OCI-LY1 (cell line): ENCODE measurements at regions not wholly inside any gene's neighbourhood (a gene's known extent, or its start where the extent isn't known, plus 50 kb on each side); places are given as distances from the start of the nearest gene placed in this dataset.

ENCODE experiments used
- H2AFZ ChIP-seq: fragments of 200-600 bp; sonication (generic), shearing (Covaris generic); 2 replicates; pipeline ENCODE4 v1.6.0; 2014; ENCODE audit warnings: antibody characterized with exemption, mild to moderate bottlenecking, low read length
- H3F3A ChIP-seq: fragments of 200-600 bp; sonication (generic), shearing (Covaris generic); 2 replicates; pipeline ENCODE4 v1.6.0; 2014; ENCODE audit warnings: mild to moderate bottlenecking, antibody characterized with exemption, low read length, moderate library complexity; ENCODE audit not compliant: insufficient read depth
- H3K27ac ChIP-seq: fragments of 200-600 bp; sonication (generic); 2 replicates; pipeline ENCODE4 v1.5.1; 2014; ENCODE audit warnings: low read length, mixed run types, mild to moderate bottlenecking, low read depth; ENCODE audit not compliant: poor library complexity, severe bottlenecking
- H3K27me3 ChIP-seq: fragments of 200-600 bp; sonication (generic); 2 replicates; pipeline ENCODE4 v1.6.0; 2014; ENCODE audit warnings: antibody characterized with exemption, mild to moderate bottlenecking, low read length, moderate library complexity; ENCODE audit not compliant: insufficient read depth
- H3K36me3 ChIP-seq: fragments of 200-600 bp; sonication (generic); 2 replicates; pipeline ENCODE4 v1.6.1; 2014; ENCODE audit warnings: mild to moderate bottlenecking, antibody characterized with exemption, low read length, moderate library complexity, mixed read lengths; ENCODE audit not compliant: insufficient read depth
- H3K4me1 ChIP-seq: fragments of 200-600 bp; sonication (generic); 2 replicates; pipeline ENCODE4 v1.5.1; 2014; ENCODE audit warnings: mild to moderate bottlenecking, low read length, moderate library complexity; ENCODE audit not compliant: insufficient read depth, severe bottlenecking
- H3K4me2 ChIP-seq: fragments of 200-600 bp; sonication (generic), shearing (Covaris generic); 2 replicates; pipeline ENCODE4 v1.6.1; 2014; ENCODE audit warnings: low read length
- H3K4me3 ChIP-seq: fragments of 200-600 bp; sonication (generic); 2 replicates; pipeline ENCODE4 v1.5.1; 2014; ENCODE audit warnings: low read length, low read depth, mild to moderate bottlenecking, mixed read lengths; ENCODE audit not compliant: poor library complexity, severe bottlenecking
- H3K79me2 ChIP-seq: fragments of 200-600 bp; shearing (Covaris generic); 2 replicates; pipeline ENCODE4 v1.6.1; 2016; ENCODE audit warnings: mixed run types, low read length, mixed read lengths; ENCODE audit not compliant: insufficient read depth
- H3K9ac ChIP-seq: fragments of 200-600 bp; sonication (generic), shearing (Covaris generic); 2 replicates; pipeline ENCODE4 v1.6.1; 2014; ENCODE audit warnings: mild to moderate bottlenecking, low read length, mixed read lengths
- H3K9me2 ChIP-seq: fragments of 200-600 bp; sonication (generic), shearing (Covaris generic); 2 replicates; pipeline ENCODE4 v1.6.1; 2014; ENCODE audit warnings: low read depth, mild to moderate bottlenecking, low read length, mixed read lengths
- H3K9me3 ChIP-seq: fragments of 200-600 bp; shearing (Covaris generic); 2 replicates; pipeline ENCODE4 v1.6.1; 2014; ENCODE audit warnings: low read length, mixed read lengths
- H4K20me1 ChIP-seq: fragments of 200-600 bp; sonication (generic), shearing (Covaris generic); 2 replicates; pipeline ENCODE4 v1.6.0; 2016; ENCODE audit warnings: mild to moderate bottlenecking, low read length; ENCODE audit not compliant: insufficient read depth
- EZH2 ChIP-seq: fragments of 200-600 bp; sonication (generic), shearing (Covaris generic); IDR thresholded peaks from 2 replicates; pipeline ENCODE4 v1.8.0; 2017; ENCODE audit warnings: borderline replicate concordance, mixed run types, mild to moderate bottlenecking, antibody characterized with exemption, low read length, moderate library complexity, mixed read lengths
- TF ChIP-seq, protein P1 (sequence below): fragments of 200-600 bp; sonication (generic), shearing (Covaris generic); IDR thresholded peaks from 2 replicates; pipeline ENCODE4 v1.5.1; 2017; ENCODE audit warnings: mild to moderate bottlenecking, antibody characterized with exemption, low read length, moderate library complexity, mixed read lengths

DNA sequence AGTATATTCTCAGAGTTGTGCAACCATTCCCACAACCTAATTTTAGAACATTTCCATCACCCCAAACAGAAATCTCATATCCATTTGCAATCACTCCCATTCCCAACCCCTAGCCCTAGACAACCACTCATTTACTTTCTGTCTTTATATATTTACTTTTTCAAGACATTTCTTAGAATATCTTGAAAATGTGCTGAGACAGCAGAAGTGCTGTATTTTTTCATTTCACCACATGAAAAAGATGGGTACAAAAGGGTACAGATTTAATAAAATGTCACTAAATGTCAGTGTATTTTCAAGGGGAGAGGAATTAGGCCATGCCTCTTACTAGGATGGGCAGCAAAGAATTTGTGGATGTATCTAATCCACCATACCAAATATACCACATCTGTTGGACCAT lies 51.6 kb upstream of the CCDC6 start:
- Histone ChIP-seq H3K27ac (no peak overlapping the region), H3K36me3 (no peaks in the 10 kb centered on the region), H3K9me3 (no peaks in the 10 kb centered on the region), H3K4me2 (no peak overlapping the region), H2AFZ (no peak overlapping the region), H3K27me3 (no peaks in the 10 kb centered on the region), H3K9ac (no peak overlapping the region), H3K4me1 (no peaks in the 10 kb centered on the region), H4K20me1 (no peaks in the 10 kb centered on the region), H3F3A (no peaks in the 10 kb centered on the region), H3K79me2 (no peaks in the 10 kb centered on the region), H3K9me2 (no peaks in the 10 kb centered on the region), H3K4me3 (no peak overlapping the region)
- no peak for TF ChIP-seq EZH2
- TF ChIP-seq, protein P1, sequence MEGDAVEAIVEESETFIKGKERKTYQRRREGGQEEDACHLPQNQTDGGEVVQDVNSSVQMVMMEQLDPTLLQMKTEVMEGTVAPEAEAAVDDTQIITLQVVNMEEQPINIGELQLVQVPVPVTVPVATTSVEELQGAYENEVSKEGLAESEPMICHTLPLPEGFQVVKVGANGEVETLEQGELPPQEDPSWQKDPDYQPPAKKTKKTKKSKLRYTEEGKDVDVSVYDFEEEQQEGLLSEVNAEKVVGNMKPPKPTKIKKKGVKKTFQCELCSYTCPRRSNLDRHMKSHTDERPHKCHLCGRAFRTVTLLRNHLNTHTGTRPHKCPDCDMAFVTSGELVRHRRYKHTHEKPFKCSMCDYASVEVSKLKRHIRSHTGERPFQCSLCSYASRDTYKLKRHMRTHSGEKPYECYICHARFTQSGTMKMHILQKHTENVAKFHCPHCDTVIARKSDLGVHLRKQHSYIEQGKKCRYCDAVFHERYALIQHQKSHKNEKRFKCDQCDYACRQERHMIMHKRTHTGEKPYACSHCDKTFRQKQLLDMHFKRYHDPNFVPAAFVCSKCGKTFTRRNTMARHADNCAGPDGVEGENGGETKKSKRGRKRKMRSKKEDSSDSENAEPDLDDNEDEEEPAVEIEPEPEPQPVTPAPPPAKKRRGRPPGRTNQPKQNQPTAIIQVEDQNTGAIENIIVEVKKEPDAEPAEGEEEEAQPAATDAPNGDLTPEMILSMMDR: no peak
